ENCODE measurements at regions not wholly inside any gene's neighbourhood (a gene's known extent, or its start where the extent isn't known, plus 50 kb on each side); places are given as distances from the start of the nearest gene placed in this dataset.
"Not testable (repeated sequence)": the region's sequence is repeated elsewhere in the genome, so short reads cannot be mapped to it uniquely, and the experiment has no call there.

DNA sequence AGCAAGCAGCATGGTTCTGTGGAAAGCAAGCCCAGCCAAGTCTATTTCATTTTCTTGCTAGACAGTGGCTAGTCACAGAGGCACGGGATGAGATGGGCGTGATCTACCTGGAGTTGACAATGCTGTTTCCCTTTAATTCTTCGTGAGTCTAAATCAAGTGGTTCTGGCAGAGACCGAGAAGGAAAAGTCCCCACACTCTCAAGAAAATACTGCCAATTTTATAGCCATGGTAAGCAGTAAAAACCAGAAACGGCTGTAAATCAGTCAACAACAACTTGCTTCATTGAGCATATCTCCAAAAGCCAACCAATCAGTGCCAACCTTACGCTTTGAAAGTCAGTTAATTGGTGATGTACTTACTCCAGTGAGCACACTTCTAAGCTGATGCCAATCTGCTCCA is 223.4 kb downstream of the SEC23IP start:
- DNase-seq, result no peak

DNA sequence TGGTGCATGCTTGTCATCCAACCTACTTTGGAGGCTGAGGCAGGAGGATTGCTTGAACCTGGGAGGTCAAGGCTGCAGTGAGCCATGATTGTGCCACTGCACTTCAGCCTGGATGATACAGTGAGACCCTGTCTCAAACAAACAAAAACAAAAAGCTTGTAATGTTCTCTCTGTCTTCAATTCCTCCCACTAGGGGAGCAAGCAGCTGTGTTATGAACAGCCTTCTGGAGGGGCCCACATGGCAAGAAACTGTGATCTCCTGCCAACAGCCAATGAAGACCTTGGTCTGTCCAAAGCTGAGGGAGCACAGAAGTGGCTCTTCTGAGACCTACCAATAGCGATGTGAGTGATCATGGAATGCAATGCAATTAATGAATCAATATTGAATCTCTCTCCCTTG is 229.2 kb downstream of the SEC23IP start:
- DNase-seq, result no peak

DNA sequence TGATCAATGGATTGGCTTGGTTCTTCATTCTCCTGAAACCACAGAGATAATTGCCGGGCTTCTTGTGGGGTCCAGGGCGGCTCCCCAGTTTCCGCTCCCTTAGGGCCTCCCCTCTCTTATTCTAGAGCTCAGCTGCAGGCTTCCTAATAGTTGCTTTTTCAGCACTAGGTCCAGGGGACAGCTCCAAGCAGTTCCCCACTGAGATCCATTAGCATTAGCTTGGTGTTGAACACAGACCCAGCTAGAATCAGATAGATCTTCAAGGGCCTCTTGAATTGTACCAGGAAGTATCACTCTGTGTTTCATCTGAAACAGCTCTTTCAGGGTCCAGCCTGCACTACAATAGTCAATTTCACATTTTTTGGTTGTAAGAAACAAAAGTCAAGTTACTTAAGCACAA is 238.7 kb downstream of the SEC23IP start:
- DNase-seq, result no peak

DNA sequence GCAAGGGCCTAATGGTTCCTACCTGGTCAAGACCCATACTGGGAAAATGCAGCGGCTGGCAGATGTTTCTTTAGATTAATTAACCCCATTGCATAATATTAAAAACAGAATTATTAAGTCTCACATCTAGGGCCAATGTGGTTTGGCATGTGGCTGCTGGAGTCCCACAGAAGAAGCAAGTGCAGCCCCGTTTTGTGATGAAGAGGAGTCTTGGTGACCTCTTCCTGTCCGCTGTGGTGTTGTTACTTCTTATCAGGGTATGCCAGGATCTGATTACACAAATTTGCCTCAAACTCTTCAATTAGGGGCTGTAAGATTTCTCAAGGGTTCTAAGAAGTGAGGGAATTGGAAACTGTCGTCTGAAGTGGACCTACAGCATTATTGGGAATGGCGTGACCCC is 240.3 kb downstream of the SEC23IP start:
- no peak for DNase-seq

DNA sequence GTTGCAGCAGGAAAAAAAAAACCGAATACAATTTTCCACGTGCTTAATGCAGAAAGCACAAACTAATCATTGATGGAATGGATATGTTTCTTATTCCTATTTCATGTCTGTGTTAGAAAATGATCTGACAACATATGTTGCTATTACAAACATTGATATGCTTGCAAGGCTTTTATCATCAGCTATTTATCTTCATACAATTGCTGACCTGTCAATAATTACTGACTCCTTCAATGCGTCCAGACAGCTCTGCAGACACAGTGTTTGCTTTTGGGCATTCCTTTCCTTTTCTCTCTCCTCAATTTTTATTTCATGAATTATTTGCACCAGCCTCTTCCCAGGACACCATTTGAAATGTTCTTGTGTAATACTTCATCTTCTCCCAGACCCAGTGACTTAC is 246.2 kb downstream of the SEC23IP start:
- no peak for DNase-seq

DNA sequence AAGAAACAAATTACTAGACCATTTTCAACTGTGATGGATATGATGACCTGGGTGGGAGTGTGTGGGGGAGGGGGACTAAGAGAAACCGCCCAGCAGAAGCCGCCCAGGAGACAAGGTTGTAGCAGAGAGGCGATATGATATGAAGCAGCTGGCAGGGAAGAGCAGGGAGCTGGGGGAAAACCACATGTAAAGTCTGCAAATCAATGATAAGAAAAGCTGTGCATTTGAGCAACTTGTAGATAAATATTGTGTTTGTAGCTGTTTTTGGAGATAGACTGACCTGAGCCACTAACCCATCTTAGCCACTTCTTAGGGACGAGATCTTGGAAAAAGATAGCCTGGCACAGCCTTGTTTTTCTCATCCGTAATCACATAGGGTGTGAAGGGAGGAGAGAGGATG is 252.6 kb downstream of the SEC23IP start:
- DNase-seq, result no peak

DNA sequence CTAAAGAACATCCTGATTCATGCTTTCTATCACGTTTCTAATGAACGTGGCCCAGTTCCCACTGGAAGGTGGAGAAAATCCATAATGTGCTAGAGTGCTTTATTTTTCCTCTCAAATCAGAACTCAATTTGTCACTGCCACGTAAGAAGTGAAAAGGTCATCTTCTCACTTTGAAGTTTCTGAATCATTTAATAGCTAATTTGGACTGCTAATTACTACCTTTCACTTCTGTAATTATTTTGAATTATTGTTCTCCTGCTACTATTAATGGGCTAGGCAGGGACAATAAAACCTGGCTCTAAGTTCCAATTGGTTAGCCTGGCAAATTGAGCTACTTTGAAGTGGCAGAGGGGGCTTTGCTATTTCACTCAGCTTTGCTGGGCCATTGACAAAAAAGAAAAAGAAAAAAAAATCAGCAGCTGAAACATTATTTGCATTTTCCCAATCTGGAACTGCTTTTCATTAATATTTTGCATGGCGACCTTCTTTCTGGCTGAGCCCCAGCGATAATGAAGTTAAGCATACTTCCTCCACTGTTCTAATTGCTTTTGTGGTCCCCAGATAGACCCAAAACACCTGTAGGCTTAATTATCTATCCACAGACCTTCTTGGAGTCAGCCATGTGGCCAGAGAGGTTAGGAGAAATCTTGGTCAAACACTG is 264.2 kb downstream of the SEC23IP start:
- no peak for DNase-seq

DNA sequence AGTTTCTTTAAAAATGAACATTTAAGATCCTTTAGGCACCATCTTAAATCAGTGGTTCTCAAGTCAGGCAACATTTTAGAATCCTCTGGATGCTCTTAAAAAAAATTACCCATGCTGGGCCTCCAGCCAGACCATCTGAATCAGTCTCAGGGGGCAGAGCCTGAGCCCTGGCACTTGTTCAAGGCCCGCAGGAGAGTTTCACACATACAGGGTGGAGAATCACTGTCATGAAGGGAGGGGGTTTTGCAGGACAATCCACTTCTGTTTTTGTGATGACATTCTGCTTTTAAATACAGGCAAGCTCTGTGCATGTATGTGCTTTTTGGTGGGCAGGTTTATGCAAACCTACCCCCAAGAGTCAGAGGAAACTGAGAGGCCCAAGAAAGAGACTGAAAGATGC is 268.6 kb downstream of the SEC23IP start:
- no peak for DNase-seq

DNA sequence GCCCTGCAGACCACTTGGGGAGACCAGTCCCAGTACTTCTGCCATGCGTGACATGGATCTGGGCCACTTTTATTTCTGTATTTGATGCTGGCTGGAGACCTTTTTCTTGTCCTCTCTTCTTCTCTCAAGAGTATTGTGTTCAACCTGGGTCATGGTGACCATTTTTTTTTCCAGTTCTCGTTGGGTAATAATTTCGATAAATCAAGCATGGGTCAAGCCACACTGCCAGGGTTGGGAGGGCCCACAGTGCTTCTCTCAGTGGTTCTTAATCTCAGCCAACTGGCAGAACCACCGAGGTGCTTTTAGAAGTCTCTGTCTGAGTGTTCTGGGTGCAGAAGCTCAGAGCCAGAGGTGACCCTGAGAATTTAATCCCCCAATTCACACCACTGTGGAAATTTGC is 269.9 kb downstream of the SEC23IP start:
- no peak for DNase-seq

DNA sequence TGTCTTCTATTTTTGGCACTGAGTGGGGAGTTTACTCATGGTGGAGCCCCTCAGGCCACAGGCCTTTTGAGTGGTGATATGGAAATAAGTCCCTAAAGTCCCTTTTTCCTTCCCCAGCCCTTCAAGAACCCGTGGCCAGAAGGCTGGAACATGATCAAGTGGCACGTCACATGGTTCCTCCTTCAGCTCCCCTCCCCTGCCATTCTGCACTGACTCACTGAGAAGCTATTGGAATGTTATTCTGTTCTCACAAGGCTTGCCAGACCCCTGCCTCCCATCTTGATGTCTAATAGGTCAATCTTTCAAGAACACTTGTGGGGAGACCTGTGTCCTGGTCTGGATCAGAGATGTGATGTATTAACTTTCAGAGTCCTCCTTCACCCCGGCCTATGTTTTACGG is 279.8 kb downstream of the SEC23IP start:
- no peak for DNase-seq

DNA sequence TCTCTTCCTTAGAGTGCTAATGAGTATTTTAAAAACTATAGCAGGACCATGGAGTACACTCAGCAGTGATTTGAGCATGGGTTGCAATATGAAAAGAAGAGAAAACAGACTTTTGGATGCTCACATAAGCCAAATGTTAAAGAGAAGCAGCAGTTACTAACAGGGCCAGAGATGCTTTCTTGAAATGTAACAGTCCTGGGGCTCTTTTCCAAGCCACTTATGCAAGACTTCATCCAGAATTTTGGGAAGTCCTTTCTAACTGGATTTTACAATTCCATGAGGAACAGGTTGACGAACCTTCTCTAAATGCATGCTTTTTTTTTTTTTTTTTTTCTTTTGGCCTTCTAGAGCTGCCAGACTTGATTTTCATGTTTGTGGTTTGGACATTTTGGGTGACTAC is 282.0 kb downstream of the SEC23IP start:
- no peak for DNase-seq

DNA sequence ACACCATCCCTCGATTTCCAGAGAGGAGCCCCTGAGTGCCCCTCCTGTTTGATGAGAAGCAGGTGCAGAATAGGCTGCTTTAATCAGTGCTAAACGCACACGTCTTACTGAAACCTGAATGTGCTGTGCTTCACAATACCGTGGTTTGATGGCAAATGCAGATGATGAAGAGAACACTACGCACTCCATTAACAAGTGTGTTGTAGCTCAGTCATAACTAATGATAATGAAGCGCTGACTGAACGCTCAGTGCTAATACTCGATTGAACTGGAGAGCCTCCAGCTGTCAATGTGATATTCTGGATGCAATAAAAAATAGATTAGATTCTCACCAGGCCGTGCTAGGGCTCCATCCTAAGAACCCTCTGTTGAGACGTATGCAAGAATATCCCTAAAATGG is 279.7 kb upstream of the PLPP4 start:
- no peak for DNase-seq

DNA sequence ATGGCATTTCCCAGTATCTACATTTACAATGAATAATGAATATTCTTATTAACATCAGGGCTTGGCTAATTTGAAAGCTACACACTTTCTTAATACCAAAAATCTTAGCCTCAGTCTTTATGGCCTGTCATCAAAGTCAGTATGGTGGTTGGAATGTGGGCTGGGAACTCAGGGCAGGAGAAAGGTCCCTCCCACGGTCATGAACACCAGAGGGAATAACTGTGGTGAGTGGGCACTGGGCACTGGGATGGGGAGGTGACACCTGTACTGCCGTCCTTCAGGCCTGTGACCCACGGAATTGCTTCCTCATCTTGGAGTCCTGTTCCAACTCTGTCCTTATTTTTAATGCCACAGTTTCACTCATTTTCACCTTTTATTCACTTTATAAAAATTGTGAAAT is 276.9 kb upstream of the PLPP4 start:
- no peak for DNase-seq

DNA sequence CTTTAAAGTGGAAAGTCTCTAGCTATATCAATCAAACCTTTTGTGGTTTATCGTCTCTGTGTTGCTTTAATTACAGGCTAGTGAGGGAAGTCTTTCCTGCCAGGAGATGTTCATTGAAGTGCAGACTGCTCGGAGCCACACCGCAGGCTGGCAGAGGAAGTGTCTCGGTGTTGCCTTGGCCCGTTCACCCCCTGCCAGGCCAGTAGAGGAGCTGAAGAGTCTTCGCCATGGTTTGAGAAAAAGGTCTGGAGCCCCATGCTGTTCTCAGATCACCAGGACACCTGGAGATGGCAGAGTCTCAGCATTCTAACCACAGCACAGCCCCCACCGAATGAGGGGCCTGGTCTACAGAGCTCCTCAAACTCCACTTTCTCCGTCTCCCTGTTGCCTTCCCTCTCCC is 275.9 kb upstream of the PLPP4 start:
- no peak for DNase-seq

DNA sequence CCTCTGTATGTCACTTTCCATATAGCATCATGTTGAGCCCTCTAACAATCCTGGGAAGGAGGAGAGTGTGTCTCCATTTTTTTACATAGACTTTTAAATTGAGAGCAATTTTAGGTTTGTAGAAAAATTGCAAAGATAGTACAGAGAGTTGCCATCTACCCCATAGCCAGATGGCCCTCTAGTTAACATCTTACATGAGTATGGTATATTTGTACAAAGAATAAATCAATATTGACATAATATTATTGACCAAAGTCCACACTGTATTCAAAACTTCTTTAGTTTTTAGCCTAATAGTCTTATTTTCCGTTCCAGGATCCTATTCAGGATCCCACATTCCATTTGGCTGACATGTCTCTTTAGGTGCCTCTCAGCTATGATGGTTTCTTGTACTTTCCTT is 274.6 kb upstream of the PLPP4 start:
- DNase-seq, result no peak

DNA sequence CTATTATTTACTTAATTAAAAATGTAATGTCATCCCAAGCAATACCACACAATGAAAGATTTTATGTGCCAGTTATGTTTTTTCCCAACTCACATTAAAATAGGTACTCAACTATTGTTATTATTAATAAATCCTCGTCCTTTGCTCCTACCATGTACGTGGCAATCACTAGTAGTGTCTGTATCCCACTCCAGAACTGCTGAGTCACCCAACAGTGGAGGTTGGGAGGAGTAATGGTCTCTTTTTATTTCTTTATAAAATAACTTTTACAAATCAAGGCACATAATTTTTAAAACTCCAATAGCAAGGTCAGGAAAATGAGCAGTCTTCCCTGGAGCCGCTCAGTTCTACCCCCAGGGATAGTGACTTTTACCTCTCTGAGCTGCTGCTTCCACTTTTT is 273.5 kb upstream of the PLPP4 start:
- DNase-seq, result no peak

DNA sequence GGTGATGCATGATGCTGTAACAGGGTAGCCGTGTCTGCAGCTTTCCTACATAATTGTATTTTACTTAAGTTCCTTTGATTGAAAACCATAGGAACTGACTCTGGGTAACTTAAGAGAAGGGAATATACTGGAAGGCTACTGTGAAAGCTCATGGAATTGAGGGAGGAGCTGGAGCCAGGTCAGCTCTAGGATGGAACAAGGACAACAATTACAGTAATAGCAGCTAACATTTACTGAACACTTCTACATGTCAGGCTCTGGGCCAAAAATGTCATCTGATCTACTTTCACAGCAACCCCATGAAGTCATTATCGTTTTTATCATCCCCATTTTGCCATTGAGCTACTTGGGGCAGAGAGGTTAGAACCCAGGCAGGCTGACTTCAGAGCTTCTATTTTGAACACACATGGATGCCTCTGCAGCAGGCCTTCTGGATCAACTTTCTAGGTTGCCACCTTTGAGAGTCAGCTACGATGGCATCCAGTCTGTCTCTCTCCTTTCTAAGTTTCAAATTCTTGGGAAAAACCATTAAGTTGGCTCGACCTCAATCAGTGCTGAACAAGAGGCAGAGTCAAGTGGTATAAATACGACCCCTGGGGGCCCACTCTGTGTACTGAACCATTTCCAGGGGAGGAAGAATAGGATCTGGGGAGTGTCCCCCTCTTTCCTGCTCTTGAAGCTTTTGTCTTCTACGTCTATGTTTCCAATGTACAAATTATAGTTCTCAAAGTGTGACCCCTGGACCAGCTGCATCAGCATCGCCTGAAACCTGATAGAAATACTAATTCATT is 272.3 kb upstream of the PLPP4 start:
- no peak for DNase-seq

DNA sequence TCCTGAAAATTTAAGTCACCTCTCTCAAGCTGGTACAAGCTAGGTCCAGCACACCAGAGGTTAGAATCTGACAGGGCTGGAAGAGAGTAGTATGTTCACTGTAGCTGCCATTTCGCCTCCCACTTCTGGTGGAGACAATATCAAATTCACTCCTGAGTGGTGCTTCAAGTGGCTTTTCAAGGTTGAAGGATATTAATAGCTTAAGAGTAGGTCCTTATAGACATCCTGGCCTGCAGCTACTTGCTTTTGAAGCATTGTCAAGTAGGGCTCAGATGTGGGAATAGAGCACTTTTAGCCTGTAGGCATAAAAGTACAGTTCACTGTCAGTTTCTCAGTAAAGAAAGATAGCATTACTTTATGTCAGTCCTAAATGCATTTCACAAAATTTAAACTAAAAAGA is 270.5 kb upstream of the PLPP4 start:
- no peak for DNase-seq

DNA sequence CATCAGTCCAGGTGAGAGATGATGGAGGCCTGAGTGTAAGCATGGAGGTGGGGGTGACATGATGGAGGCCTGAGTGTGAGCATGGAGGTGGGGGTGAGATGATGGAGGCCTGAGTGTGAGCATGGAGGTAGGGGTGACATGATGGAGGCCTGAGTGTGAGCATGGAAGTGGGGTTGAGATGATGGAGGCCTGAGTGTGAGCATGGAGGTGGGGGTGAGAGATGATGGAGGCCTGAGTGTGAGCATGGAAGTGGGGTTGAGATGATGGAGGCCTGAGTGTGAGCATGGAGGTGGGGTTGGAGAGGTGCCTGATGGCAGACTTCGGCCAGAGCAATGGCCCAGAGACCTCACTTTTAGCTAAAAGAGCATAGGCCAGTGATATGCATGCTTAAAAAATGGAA is 269.9 kb upstream of the PLPP4 start:
- not testable (repeated sequence) for DNase-seq

DNA sequence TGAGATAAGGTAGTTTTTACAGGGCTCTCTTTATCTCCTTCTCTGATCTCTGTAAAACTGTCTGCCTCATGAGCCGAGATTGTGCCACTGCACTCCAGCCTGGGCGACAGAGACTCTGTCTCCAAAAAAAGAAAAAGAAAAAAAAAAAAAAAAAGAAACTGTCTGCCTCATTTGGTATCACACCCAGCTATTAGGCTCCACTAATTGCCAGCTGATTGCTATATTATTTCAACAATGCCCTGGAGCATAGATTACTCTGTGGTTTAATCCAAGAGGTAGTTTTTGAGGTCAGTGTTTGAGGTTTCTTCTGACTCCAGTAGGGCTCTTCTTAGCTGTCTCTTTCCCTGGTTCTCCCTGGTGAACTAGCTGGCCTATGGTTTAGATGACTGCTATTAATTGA is 268.1 kb upstream of the PLPP4 start:
- no peak for DNase-seq

DNA sequence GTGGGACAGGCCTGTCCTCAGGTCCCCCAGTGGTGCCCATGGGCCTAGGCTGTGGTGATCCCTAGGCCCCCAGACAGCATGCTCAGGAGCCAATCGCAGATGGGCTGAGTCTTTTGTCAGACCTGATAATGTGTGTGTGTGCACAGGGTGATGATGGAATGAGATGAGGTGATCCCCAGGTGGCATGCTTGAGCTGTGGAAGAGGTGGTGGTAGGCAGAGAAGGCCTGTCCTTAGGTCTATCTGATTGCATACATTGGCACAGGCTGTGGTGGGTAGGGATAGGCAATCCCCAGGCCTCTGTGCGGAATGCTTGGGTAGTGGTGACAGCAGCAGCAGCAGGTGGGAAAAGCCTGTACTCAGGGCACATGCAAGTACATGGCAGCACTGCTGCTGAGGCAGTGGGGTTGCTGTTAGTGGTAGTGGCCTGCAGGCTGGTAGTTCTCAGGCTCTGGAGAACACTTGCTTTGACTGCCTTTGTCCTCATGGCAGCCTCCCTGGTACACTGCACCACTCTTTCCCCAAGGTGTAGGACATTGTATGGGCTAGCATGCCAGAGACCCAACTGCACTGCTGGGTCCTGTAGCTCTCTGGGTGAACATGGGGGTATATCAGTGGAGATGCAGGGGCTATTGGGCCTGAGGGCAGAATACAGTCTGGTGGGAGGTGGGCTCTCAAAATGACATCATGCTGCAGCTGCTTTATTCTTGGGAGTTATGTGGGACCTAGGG is 260.9 kb upstream of the PLPP4 start:
- DNase-seq, result no peak

DNA sequence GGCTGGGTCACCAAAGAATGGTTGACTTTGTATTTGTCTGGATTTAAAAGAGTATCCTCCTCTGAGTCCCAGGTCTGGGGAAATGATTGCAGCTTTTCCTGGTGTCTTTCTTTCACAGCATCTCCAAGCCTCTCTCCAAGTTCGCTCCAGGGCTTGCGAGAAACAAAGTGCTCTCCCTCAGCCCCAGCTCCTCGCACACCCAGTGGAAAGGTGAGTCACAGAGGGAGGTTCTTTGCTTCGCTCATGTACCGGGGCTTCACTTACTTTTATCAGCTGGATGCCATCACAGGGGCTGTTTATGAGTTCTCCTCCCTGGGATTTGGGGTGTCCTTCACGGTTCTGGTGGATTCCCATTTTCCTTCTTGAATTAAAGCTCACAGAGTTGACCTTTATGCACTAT is 252.2 kb upstream of the PLPP4 start:
- DNase-seq, result no peak

DNA sequence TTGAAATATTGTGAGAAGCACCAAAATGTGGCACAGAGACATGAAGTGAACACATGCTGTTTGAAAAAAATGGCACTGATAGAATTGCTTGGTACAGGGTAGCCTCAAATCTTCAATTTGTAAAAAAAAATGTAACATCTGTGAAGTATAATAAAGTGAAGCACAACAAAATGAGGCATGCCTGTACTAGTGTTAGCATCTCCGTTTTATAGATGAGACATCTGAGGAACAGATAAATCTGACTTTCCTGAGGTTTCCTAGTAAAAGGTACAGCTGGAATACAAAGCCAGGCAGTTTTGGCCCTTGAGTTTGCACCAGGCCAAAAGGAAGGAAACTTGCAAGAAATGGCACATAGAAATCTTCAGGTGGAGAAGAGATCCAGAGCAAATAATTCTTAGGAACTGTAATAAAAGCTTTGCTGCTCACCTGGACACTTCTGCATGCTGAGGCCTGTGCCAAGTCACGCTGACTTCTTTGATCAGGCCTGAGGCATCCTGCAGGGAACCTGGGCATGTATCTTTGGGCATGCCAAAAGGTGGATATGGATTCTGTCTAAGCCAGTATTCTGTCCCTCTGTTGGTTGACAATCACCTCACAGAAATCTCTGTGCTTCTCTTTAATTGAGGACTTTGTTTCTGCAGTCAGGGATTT is 251.5 kb upstream of the PLPP4 start:
- DNase-seq, result no peak

DNA sequence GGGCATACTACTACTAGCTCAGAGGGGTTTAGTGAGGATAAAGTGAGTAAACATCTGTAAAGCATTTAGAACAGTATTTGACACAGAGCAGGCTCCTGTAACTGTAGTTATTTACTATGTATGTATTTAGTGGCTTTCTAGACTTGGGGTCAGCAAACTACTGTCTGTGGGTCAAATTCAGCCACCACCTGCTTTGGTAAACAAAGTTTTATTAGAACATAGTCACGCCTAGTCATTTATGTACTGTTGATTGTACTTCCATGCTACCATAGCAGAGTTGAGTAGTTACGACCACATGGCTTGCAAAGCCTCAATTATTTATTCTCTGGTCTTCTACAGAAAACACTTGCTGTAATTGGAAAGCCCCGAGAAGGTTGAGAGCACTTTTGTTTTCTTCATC is 248.5 kb upstream of the PLPP4 start:
- DNase-seq, result no peak
